Erythroblast (primary cell): ENCODE measurements at regions not wholly inside any gene's neighbourhood (a gene's known extent, or its start where the extent isn't known, plus 50 kb on each side); places are given as distances from the start of the nearest gene placed in this dataset.

Source experiments
- GATA1 ChIP-seq: IDR thresholded peaks from 2 replicates; pipeline ENCODE4 v1.6.1; 2011; ENCODE audit warnings: low read depth, mild to moderate bottlenecking, control low read depth, low read length, moderate library complexity
- POLR2A ChIP-seq: IDR thresholded peaks from 2 replicates; pipeline ENCODE4 v1.6.1; 2011; ENCODE audit warnings: mild to moderate bottlenecking, low read length

DNA sequence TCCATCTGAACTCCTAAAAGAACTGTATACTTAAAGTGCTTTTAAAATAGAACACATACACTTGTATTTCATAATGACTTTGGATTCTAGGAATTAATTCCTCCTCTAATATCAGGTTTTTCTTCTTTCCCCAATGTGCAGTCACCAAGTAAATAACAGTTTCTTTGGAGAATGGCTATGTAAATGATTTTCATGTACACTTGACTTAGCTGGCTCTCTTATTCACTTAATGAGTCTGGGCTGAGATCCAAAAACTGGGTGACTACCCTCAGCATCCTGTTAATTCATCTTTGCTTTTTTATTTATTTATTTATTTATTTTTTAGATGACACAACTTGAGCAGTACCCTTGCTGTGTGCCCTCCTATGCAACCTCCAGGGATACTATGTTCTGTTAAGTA is 1003.7 kb downstream of the SLITRK1 start:
- TF ChIP-seq POLR2A (no peak), GATA1 (no peak)
